GM18520 (cell line): ENCODE measurements at regions not wholly inside any gene's neighbourhood (a gene's known extent, or its start where the extent isn't known, plus 50 kb on each side); places are given as distances from the start of the nearest gene placed in this dataset.
"Not testable (repeated sequence)": the region's sequence is repeated elsewhere in the genome, so short reads cannot be mapped to it uniquely, and the experiment has no call there.

Experiments used
- ATAC-seq: cut with Tn5 transposase; IDR thresholded peaks from one replicate; pipeline ENCODE4 v1.9.1; 2021; ENCODE audit not compliant: unreplicated experiment

DNA sequence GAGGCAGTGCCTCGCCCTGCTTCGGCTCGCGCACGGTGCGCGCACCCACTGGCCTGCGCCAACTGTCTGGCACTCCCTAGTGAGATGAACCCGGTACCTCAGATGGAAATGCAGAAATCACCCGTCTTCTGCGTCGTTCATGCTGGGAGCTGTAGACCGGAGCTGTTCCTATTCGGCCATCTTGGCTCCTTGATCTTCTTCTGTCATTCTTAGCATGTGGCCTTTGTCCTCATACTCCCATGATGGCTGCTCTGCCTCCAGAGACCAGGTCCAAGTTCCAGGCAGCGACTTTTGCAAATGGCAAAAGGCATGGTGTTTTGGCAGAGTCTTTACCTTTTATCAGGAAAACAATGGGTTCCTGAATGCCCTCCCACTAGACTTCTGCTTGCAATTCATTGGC is 102.6 kb upstream of the SKOR2 start:
- not testable (repeated sequence) for ATAC-seq

DNA sequence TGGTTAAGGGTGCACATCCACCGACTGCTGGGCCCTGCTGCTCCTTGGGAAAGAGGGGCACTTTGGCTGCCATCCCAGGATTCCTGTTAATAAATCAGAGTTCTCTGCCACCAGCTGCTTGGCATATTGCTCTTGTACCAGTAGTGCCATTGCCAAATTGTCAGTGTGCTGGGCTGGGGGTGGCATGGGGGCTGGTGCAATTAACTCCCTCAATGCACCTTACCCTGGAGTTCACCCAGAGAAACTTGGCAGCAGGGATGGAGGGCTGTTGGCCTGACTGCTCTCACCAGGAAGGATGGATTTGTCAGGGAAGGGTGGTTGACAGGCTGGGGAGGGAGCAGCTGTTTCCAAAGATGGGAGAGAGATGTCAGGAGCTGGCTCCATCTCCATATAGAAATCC is 94.6 kb upstream of the SKOR2 start:
- ATAC-seq: no peak

- no peak for ATAC-seq
These were observed 93.8 kb upstream of the SKOR2 start for GRCh38 chr18:47345291-47345690.

DNA sequence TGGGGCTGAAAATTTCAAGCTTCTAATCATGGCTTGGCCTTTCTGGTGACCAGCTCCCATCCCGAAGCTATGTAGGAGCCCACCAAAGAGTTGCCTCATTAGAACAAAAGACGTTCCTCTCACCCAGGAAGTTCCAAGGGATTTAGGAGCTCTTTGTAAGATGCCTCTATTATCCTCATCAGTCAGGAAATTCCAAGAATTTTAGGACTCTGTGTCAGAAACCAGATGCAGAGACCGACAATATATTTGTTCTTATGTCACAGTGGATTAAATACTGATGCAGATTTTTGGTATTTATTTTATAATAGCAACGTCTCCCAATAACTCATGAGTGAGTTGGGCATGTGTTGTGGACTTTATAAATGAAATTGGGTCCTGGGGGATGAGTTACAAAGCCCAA is 91.8 kb upstream of the SKOR2 start:
- no peak for ATAC-seq

DNA sequence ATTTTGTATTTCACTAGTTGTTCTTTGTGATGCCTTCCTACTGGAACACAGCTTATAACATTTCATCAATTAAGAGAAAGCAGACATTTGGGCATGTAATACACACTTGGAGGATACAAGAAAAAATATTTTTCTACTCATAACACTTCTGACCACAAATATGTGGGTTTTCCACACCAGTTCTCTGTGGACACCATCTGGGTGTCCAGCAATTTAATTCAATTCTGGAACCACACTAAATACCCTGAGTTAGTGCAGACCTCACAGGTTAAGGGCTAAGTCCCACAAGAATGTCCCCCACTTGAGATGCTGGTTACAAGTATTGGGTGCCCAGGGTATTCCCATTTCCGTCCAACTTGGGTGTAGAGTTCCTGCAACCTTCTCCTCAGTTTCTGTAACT is 91.1 kb upstream of the SKOR2 start:
- no peak for ATAC-seq

DNA sequence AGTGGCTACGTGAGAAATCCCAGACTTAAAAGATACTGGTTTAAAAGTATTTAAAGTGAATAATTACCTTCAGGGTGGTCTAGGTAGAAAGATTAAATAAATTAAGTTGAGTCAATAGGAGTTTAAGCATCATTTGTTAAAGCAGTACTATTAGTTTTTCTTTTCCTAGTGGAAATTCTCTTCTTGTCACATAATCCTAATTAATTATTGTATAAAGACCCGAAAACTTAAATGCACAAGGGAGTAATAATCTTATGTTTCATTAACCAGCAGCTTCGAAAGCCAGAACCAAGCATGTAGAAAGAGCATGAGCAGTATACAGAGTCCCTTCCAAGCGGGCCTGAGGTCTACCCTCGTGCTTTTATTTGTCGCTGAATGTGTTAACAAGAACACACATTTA is 90.2 kb upstream of the SKOR2 start:
- no peak for ATAC-seq

GRCh38 chr18:47334966-47335365 is 83.5 kb upstream of the SKOR2 start:
- no peak for ATAC-seq

DNA sequence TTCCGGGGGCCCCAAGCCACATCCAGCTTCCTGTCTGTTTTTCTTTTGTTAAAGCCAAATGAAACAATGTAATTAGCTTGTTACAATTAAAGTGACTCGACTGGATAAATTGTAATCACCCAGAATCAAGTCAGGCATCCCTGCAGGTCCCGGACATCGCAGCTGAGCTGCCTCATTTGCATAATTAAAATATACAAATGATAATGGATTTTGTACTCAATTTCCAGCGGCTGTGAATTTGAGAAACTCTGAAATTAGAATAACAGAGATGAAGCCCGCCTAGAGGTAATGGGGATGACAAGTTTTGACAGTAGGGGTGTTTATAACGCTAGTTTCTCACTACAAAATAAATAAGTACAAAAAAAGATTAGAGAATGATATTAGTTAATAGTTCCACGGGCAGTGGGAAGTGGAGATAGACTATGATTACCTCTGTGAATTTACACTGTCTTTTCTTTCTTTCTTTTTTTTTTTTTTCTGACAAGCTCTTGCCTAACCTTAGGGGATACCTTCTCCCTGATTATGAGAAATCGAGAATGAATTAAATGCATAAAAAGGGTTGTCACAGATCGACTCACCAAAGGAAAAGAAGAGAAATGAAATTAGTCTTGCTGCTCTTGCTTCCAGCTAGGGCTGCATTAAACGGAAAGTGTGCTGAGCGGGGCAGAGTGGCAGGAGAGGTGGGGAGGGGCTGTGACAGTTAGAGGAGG is 82.6 kb upstream of the SKOR2 start:
- no peak for ATAC-seq

- no peak for ATAC-seq
These were observed 80.2 kb upstream of the SKOR2 start for GRCh38 chr18:47331641-47332040.

- ATAC-seq: no peak
These were observed 79.6 kb upstream of the SKOR2 start for GRCh38 chr18:47331026-47331425.

GRCh38 chr18:47323158-47323557 is 71.7 kb upstream of the SKOR2 start:
- ATAC-seq: no peak

DNA sequence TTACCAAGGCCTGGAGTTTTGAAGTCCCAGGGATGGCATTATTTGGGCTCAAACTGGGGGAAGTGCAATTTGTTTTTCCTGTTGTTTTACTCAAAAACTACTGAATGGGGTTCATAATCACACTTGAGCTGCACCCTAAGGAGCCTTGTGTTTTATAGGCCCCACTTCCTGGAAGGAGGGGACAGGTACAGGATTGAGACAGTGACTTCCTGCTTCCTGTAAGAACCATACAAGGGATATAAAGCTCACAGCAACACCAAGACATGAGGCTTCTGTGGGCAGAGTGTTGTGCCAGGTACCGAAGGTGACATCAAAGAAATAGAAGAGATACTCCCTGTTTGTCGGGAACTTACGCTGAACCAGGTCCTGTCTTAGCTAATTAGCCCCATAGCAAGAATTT is 70.4 kb upstream of the SKOR2 start:
- no peak for ATAC-seq

- no peak for ATAC-seq
These were observed 66.5 kb upstream of the SKOR2 start for GRCh38 chr18:47317824-47318508.

GRCh38 chr18:47316924-47317323 is 65.5 kb upstream of the SKOR2 start:
- no peak for ATAC-seq

- no peak for ATAC-seq
These were observed 62.4 kb upstream of the SKOR2 start for GRCh38 chr18:47313901-47314300.

- no peak for ATAC-seq
These were observed 60.1 kb upstream of the SKOR2 start for GRCh38 chr18:47311585-47311984.
